HUES6 (cell line): ENCODE measurements at regions not wholly inside any gene's neighbourhood (a gene's known extent, or its start where the extent isn't known, plus 50 kb on each side); places are given as distances from the start of the nearest gene placed in this dataset.

Experiments
- H3K27ac ChIP-seq: 2 replicates; pipeline ENCODE4 v1.7.0; 2013; ENCODE audit warnings: low read depth, mild to moderate bottlenecking, low read length, inconsistent platforms
- H3K27me3 ChIP-seq: 2 replicates; pipeline ENCODE4 v1.6.1; 2013; ENCODE audit warnings: low read length; ENCODE audit not compliant: control insufficient read depth, insufficient read depth
- H3K36me3 ChIP-seq: 2 replicates; pipeline ENCODE4 v1.6.1; 2013; ENCODE audit warnings: low read length; ENCODE audit not compliant: control insufficient read depth, insufficient read depth
- H3K4me1 ChIP-seq: 2 replicates; pipeline ENCODE4 v1.6.1; 2013; ENCODE audit warnings: low read length; ENCODE audit not compliant: control insufficient read depth, insufficient read depth
- H3K4me3 ChIP-seq: 2 replicates; pipeline ENCODE4 v1.5.1; 2013; ENCODE audit warnings: low read depth, low read length
- H3K9ac ChIP-seq: one replicate; pipeline ENCODE4 v1.6.1; 2013; ENCODE audit warnings: mild to moderate bottlenecking, low read length
- H3K9me3 ChIP-seq: 2 replicates; pipeline ENCODE4 v1.6.1; 2013; ENCODE audit warnings: low read depth, low read length; ENCODE audit not compliant: control insufficient read depth, insufficient read depth

DNA sequence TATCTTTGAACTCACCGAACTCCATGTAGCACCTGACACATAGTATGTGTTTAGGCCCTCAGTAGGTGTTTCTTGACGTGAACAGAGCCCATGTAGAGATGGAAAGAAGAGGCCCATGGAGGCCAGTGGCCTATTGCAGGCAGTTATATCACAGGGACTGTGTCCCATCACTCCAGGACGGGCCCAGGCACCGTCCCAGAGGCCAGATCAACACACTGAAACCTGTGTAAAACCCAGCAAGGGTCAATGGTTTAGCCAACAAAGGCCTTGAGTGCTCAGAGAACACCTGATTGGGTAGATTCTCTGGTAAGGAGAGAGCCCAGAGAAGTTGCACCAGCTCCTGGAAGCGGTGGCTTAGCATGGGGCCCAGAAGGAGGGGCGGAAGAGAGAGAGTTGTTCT is 82.8 kb downstream of the INHBB start:
- Histone ChIP-seq H3K9ac (no peak overlapping the region), H3K4me1 (peaks cover 16% of the 10 kb centered on the region), H3K9me3 (no peaks in the 10 kb centered on the region), H3K27me3 (peaks cover 37% of the 10 kb centered on the region), H3K4me3 (no peak overlapping the region), H3K27ac (no peak overlapping the region), H3K36me3 (no peaks in the 10 kb centered on the region)

GRCh38 chr2:120429586-120430500 is 83.9 kb downstream of the INHBB start:
- Histone ChIP-seq H3K4me1 (peaks cover 24% of the 10 kb centered on the region), H3K4me3 (no peak overlapping the region), H3K36me3 (no peaks in the 10 kb centered on the region), H3K27ac (no peak overlapping the region), H3K9me3 (no peaks in the 10 kb centered on the region), H3K9ac (no peak overlapping the region), H3K27me3 (peaks cover 38% of the 10 kb centered on the region)

DNA sequence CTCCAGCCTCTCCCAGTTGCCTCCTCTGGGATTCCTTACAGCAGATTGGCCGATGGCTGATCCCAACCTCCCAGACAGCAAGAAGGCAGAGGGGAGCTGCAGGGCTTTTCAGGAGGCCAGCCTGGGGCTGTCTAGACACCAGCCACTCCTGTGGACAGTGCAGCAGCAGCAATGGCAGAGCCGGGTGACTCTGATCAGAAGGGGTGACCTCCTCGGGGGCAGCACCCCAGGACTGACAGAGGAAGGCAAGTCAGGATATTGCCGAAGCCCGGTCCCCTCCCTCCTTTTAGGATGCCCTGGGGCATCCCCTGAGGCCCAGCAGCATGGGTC is 84.5 kb downstream of the INHBB start:
- no peaks in the 10 kb centered on the region for H3K9me3 ChIP-seq
- H3K27ac ChIP-seq = no peak overlapping the region
- H3K36me3 ChIP-seq = no peaks in the 10 kb centered on the region
- no peak overlapping the region for H3K9ac ChIP-seq
- H3K4me3 ChIP-seq = no peak overlapping the region
- H3K27me3 ChIP-seq = peaks cover 44% of the 10 kb centered on the region
- peaks cover 28% of the 10 kb centered on the region for H3K4me1 ChIP-seq

GRCh38 chr2:120430957-120431356 is 85.0 kb downstream of the INHBB start:
- Histone ChIP-seq H3K4me1 (peaks cover 28% of the 10 kb centered on the region), H3K36me3 (no peaks in the 10 kb centered on the region), H3K27me3 (peaks cover 47% of the 10 kb centered on the region), H3K4me3 (no peak overlapping the region), H3K9ac (no peak overlapping the region), H3K9me3 (no peaks in the 10 kb centered on the region), H3K27ac (no peak overlapping the region)

DNA sequence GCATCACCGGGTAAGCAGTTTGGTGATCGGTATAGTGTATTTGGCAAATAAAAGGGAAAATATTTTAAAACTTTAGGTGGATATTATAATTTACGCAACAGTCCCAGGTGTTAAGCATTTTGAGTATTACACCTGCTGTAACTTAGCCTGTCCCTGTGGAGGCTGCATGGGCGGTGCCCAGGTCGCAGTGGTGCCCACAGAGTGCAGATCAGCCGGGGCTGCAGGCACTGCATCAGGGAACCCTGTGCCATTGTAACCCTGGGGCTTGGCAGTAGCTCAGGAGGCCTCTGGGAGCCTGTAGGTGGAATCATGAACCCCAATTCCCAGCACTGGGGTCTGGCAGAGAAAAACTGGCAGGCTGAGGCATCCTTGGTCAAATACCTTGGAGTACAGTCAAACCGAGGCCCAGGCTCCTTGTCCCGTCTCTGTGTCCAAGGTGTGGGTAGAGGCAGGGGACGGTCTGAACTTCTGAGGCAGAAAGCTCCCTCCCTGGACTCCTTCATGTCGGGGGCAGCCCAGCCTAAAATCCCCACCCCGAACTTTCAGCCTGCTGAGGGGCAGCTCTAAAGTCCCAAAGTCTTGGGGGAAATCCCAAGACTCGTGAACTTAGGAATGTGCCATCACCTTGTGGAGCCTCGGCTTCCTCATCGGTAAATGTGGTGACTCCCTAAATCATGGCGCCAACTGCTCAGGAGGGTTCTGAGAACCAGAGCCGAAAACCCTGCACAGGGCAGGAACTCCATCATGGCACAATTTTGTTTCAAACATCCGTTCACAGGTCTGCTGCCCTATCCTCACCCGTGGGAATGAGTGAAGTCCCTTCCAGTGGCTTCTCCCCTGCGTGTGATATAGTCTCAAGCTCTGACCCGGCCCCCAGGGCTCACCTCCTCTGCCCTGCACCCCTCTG is 85.7 kb downstream of the INHBB start:
- peaks cover 28% of the 10 kb centered on the region for H3K4me1 ChIP-seq
- H3K36me3 ChIP-seq = no peaks in the 10 kb centered on the region
- no peak overlapping the region for H3K4me3 ChIP-seq
- H3K9ac ChIP-seq = no peak overlapping the region
- peaks cover 47% of the 10 kb centered on the region for H3K27me3 ChIP-seq
- no peak overlapping the region for H3K27ac ChIP-seq
- no peaks in the 10 kb centered on the region for H3K9me3 ChIP-seq

DNA sequence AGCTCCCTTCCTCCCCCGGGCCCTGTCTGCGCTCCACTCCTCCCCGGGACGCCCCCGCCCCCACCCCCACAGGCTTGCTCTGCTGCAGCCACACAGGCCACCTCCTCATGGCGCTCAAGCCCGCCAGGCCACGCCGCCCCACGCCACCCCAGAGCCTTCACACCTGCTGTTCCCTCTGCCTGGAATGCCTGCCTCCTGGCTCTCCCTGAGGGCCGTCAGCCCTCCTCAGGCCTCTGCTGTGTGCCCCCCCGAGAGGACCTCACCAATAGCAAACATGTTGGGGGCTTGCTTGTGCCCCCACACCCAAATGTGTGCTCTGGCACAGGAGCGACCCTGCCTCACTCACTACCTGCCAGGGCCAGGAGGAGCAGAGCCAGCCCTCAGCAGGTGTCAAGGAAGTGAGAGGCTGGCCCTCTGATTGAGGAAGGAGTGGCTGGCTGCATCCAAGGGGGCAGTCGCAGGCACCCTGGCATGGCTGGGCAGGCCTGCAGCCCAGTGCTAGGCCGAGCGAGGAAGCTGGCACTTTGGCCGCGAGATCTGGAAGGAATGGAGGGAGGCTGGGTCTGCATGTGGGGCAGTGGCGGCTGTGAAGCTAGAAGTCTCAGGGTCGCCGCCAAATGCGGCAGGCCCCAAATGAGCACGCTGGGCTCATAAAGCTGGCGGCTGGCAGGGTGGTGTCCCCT is 86.5 kb downstream of the INHBB start:
- Histone ChIP-seq H3K27ac (no peak overlapping the region), H3K36me3 (no peaks in the 10 kb centered on the region), H3K27me3 (peaks cover 52% of the 10 kb centered on the region), H3K9me3 (no peaks in the 10 kb centered on the region), H3K4me1 (peaks cover 33% of the 10 kb centered on the region), H3K4me3 (no peak overlapping the region), H3K9ac (no peak overlapping the region)

- H3K36me3 ChIP-seq = no peaks in the 10 kb centered on the region
Measured at GRCh38 chr2:120432976-120433815, 87.3 kb downstream of the INHBB start.

DNA sequence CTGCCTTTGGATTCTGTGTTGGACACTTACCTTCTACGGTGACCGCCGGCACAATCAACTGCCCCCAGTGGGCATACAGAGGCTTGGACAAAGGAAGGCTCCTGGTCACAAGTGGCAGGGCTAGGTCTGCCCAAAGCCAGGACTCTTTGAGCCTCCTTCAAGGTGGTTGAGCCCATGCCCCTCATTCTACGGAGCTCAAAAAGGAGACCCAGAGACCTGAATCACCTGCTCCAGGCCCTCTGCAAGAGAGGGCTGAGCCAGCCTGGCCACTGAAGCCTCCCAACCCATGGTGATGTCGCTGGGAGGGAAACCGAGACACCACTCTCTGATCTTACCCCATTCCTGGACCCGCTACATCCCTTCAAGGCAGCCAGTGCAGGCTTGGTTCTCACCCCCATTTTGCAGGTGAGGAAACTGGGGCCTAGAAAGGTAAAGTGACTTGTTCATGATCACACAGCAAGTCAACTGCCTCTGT is 87.9 kb downstream of the INHBB start:
- no peak overlapping the region for H3K27ac ChIP-seq
- no peak overlapping the region for H3K4me3 ChIP-seq
- no peak overlapping the region for H3K9ac ChIP-seq
- peaks cover 33% of the 10 kb centered on the region for H3K4me1 ChIP-seq
- H3K27me3 ChIP-seq = peaks cover 64% of the 10 kb centered on the region
- H3K36me3 ChIP-seq = no peaks in the 10 kb centered on the region
- no peaks in the 10 kb centered on the region for H3K9me3 ChIP-seq

More at GRCh38 chr2:120432976-120433815, 87.3 kb downstream of the INHBB start:
- Histone ChIP-seq H3K9ac (no peak overlapping the region), H3K27me3 (peaks cover 57% of the 10 kb centered on the region), H3K27ac (no peak overlapping the region), H3K4me3 (no peak overlapping the region), H3K4me1 (peaks cover 33% of the 10 kb centered on the region), H3K9me3 (no peaks in the 10 kb centered on the region)

DNA sequence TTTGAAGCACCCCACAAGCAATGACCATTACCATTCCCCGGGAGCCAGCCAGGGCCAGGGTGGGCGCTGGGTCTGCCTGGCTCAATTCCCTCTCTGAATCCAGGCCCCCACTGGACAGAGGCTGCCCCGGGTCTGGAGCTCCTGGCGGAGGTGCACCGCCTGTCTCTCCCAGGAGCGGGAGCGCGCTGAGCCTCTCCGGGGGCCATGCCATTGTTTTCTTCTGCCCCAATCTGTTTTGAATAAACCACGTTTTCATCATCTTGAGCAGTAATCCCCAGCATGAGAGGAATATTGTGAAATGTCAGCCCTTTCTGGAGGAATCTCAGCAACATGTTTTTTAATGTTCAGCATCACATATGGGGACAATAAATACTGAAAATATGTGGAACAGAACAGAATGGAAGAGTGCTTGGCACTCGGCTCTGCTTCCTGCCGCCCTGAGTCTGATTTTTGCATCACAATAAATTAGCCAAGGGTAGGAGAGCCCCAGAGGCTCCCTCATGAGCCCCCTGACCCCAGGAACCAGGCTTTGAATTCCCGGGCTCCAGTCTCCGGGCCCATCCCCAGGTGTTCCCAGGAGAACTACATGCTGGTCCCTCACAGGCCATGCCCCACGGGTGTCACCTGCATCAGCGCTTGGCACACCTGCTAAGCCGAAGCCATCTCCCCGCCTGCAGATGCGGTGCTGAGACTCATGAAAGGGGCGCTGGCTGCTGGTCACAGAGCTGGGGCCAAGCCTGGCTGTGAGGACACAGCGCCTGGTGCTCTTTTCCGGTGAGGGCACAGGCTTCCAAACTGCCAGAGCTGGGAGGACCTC is 88.8 kb downstream of the INHBB start:
- Histone ChIP-seq H3K36me3 (no peaks in the 10 kb centered on the region), H3K9me3 (no peaks in the 10 kb centered on the region), H3K4me3 (no peak overlapping the region), H3K9ac (no peak overlapping the region), H3K4me1 (peaks cover 27% of the 10 kb centered on the region), H3K27ac (no peak overlapping the region), H3K27me3 (peaks cover 72% of the 10 kb centered on the region)
